Gastroesophageal sphincter (tissue), 2 donors: ENCODE measurements at regions not wholly inside any gene's neighbourhood (a gene's known extent, or its start where the extent isn't known, plus 50 kb on each side); places are given as distances from the start of the nearest gene placed in this dataset.

ENCODE experiments used
- EP300 ChIP-seq: sonication (generic); formaldehyde crosslinking; IDR thresholded peaks from one replicate; pipeline ENCODE4 v1.6.1; 2017; ENCODE audit warnings: antibody characterized with exemption, mild to moderate bottlenecking
- POLR2AphosphoS5 ChIP-seq: sonication (generic); formaldehyde crosslinking; IDR thresholded peaks from one replicate; pipeline ENCODE4 v1.6.1; 2017; ENCODE audit warnings: antibody characterized with exemption

DNA sequence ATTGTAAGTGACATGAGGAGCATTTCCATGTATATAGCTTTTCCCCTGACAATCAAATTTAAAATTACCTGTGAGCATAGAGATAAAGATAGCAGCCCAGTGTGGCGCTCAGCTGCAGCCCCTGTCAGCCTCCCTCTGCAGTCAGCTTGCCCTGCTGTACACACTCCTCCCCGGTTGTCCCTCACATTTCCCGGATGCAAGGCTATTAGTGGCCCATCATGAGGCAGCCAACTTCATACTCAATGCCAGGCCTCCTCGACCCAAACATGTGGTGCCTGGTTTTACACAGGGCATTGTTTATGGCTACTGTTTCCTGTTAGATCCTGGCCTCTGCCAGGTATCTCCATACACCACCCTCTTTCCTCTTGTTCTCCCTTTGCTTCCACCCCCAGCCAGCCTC, 116.1 kb upstream of the SH3BP4 start:
- TF ChIP-seq EP300 (no peak), POLR2AphosphoS5 (no peak)
